HG03442 (cell line): ENCODE measurements at regions not wholly inside any gene's neighbourhood (a gene's known extent, or its start where the extent isn't known, plus 50 kb on each side); places are given as distances from the start of the nearest gene placed in this dataset.
"Not testable (repeated sequence)": the region's sequence is repeated elsewhere in the genome, so short reads cannot be mapped to it uniquely, and the experiment has no call there.

ENCODE experiments used
- ATAC-seq: cut with Tn5 transposase; IDR thresholded peaks from one replicate; pipeline ENCODE4 v1.9.1; 2021; ENCODE audit warnings: mild to moderate bottlenecking, moderate library complexity; ENCODE audit not compliant: unreplicated experiment

DNA sequence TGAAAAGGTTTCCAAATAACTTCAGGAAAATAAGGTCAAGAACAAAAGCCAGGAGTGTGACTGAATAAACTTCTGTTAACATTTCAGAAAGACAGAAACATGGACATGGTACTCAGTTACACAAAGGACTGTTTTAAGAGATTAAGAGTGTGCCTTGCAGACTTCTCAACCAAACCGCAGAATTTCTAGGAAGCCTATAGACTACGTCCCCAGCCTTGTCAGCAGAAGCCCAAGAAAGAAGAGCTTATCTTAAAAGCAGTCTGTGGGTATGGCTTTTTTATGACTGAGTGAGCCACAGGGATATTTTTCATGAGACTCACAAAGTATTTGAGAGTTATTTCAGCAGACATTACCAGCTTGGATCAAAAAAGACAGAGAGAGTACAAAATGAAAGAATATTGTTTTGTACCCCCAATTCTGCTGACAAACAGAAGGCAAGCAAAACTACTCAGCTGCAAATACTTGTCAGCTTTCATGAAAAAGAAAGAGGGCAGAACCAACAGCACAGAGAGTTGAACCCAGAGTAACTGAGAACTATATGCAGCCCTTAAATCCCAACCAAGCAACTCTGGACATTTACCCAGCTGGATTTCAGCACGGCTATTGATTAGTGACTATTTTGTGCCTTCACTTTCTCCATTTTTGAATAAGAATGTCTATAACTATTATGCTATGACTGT lies 711.0 kb upstream of the CTNND2 start:
- no peak for ATAC-seq

DNA sequence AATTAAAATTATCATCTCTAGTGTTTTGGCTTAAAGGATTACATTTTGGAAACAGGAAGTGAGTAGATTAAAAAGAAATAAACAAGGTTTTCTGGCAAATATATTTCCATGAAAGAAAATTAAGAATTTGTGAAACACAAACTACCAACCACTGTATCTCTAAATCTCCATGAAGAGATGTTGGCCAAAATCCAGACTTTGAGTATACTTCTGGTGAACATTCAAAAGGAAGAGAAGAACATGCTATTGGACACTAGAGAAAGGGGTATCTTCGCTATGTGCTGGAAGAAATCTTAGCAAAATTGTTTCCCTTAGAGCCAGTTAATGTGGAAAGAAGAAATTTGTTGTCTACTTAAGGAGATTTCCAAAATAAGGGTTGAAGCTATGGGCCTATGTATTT lies 710.4 kb upstream of the CTNND2 start:
- ATAC-seq: no peak

DNA sequence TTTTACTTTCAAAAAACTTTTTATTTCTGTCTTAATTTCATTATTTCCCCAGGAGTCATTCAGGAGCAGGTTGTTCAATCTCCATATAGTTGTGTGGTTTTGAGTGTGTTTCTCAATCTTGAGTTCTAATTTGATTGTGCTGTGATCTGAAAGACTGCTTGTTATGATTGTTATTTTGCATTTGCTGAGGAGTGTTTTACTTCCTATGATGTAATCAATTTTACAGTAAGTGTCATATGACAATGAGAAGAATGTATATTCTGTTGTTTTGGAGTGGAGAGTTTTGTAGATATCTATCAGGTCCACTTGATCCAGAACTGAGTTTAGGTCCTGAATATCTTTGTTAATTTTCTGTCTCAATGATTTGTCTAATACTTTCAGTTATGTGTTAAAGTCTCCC lies 706.9 kb upstream of the CTNND2 start:
- no peak for ATAC-seq

DNA sequence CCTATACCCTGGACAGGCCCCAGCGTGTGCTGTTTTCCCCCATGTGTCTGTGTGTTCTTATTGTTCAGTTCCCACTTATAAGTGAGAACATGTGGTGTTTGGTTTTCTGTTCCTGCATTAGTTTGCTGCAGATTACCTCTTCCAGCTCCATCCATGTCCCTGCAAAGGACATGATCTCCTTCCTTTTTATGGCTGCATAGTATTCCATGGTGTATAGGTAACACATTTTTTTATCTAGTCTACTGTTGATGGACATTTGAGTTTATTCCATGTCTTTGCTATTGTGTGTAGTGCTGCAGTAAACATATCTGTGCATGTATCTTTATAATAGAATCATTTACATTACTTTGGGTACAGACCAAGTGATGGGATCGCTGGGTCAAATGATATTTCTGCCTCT lies 703.6 kb upstream of the CTNND2 start:
- ATAC-seq: not testable (repeated sequence)

DNA sequence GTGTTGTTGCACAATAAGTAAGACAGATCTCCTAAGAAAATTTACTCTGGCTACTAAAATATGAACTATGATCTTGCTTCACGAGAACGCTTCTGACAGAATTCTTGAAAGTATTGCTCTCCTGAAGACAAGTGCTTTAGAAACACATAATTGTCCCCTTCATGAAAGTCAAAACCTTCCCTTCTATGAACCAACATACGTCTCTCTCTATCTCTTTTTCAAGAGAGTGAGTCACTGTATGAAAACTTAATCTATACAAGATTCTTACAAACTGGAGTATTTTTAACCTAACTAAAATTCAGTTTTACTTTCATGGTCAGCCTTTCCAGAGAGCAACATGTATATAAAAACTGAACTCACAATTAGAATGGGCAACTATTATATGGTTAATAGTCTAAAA lies 688.0 kb upstream of the CTNND2 start:
- ATAC-seq: no peak

DNA sequence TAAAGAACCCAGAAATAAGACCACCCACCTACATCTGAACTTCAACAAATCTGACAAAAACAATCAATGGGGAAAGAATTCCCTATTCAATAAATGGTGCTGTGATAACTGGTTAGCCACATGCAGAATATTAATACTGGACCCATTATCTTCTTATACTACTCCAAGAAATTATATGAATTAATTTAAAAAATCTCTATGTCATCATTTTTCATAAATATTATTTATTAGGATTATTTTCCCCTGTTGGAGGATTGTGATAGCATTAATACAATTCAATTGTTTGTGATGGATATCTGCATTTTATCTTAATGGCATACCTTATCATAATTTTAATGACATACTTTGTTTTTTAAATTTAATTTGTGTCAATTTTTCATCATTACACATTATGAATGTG lies 682.2 kb upstream of the CTNND2 start:
- no peak for ATAC-seq

DNA sequence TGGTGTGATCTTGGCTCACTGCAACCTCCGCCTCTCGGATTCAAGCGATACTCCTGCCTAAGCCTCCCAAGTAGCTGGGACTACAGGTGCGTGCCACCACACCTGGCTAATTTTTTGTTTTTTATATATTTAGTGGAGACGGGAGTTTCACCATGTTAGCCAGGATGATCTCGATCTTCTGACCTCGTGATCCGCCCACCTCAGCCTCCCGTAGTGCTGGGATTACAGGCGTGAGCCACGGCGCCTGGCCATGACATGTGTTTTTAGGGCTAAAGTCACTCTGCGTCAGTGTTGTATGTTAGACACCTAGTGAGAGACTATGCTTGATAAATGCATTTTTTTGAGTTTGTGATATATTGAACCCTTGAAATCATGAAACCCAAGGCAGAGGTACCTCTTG lies 674.6 kb upstream of the CTNND2 start:
- ATAC-seq: not testable (repeated sequence)

DNA sequence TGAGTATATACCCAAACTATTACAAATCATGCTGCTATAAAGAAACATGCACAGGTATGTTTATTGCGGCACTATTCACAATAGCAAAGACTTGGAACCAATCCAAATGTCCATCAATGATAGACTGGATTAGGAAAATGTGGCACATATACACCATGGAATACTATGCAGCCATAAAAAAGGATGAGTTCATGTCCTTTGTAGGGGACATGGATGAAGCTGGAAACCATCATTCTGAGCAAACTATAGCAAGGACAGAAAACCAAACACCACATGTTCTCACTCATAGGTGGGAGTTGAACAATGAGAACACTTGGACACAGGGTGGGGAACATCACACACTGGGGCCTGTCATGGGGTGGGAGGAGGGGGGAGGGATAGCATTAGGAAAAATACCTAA lies 672.7 kb upstream of the CTNND2 start:
- not testable (repeated sequence) for ATAC-seq

DNA sequence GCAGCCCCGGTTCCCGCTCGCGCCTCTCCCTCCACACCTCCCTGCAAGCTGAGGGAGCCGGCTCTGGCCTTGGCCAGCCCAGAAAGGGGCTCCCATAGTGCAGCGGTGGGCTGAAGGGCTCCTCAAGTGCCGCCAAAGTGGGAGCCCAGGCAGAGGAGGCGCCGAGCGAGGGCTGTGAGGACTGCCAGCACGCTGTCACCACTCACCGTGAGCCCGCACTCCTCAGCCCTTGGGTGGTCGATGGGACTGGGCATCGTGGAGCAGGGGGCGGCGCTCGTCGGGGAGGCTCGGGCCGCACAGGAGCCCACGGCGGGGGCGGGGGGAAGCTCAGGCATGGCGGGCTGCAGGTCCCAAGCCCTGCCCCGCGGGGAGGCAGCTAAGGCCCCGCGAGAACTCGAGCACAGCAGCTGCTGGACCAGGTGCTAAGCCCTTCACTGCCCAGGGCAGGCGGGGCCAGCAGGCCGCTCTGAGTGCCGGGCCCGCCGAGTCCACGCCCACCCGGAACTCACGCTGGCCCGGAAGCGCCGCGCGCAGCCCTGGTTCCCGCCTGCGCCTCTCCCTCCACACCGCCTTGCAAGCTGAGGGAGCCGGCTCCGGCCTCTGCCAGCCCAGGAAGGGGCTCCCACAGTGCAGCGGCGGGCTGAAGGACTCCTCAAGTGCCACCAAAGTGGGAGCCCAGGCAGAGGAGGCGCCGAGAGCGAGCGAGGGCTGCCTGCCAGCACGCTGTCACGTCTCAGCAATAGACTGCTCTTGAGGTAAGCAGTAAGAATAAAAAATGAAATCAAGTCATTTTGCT lies 670.2 kb upstream of the CTNND2 start:
- not testable (repeated sequence) for ATAC-seq

DNA sequence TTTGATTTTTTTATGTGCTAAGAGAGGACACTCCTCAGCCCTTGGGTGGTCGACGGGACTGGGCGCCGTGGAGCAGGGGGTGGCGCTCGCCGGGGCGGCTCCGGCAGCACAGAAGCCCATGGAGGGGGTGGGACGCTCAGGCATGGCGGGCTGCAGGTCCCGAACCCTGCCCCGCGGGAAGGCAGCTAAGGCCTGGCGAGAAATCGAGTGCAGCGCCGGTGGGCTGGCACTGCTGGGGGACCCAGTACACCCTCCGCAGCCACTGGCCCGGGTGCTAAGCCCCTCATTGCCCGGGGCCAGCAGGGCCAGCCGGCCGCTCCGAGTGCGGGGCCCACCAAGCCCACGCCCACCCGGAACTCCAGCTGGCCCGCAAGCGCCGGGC lies 669.7 kb upstream of the CTNND2 start:
- not testable (repeated sequence) for ATAC-seq

DNA sequence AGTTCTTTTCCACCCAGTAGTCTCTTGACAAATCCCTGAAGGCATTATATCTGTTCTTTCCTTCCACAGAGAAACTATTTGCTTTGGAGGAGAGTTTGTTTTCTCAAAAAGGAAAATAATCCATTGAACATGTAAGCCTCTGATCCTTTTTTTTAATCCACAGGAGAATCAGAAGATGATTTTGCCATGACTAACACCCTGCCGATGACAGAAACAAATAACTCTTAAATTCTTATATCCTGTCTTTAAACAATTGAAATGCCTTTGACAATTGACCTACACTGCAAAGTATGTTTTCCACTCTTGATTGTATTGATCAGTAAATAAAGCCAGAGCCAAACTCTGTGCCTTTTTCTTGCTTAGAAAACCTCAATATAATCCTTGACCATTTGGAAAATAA lies 666.4 kb upstream of the CTNND2 start:
- no peak for ATAC-seq

DNA sequence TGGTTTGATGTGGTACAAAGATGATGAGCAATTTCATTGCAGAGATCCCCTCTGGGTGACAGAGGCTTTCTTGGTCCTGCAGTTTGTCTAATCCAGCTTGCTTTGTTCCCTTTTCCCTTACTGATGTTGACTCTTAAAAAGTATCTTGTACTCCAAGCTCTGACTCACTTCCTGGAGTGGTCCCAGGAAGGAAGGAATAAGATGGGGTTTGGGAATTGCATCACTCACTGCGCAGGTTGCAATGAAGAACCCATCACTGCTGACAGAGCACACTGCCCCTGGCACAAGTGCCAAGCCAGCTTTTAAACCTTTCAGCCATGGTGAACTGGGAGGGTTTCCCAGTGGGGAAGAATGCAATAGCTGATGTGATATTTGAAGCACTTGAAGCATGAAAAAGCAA lies 662.2 kb upstream of the CTNND2 start:
- ATAC-seq: no peak

DNA sequence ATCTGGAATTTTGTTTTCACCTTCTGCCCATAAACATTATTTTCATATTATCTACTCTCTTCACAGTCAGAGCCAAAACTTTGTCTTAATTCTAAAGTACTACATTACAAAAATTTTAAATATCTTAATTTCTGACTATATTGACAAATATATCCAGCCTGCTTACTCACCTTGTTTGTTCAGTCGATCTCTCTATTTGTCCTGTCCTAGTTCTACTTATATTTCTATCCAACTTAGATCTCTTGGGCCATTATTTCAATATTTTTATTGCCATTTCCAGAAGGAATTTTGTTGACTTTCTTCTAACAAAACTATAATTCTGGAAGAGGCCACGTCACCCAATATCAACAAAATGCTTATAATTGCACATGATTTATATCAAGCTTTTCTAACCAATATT lies 652.8 kb upstream of the CTNND2 start:
- ATAC-seq: no peak

DNA sequence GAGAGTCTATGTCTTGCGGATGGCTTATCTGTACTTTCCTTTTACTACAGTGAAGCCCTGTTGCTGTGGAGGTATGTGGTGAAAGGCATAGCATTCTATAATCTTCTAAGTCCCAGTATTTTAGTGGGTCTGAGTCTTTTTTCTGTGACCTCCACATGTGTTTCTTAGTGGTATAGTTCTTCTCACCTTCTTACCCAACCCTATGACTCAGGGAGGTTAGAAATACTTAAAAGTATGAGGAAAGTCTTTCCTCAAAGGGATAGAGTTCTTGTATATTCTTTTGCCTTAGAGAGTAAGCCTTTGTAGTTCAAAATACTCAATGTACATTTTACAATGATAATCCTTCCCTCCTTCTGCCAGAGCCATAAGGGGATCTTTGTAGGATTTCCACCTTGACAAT lies 621.9 kb upstream of the CTNND2 start:
- ATAC-seq: no peak

DNA sequence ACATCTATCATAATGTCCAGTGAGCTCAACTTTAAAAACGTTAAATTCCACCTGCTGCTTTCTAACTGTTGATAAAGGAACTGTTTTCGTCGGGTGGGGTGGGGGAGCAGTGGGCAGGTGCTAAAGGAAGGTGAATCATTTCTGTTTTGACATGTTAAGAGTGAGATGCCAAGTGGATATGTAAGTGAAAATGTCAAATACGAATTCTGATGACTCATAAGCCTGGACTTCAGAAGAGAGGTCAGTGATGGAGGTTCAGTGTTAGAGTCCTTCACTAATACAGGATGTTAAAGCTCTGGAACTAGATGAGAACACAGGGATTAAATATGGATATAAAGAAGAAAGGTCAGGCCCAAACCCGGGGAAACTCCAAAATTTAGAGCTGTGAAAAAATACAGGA lies 617.9 kb upstream of the CTNND2 start:
- no peak for ATAC-seq

DNA sequence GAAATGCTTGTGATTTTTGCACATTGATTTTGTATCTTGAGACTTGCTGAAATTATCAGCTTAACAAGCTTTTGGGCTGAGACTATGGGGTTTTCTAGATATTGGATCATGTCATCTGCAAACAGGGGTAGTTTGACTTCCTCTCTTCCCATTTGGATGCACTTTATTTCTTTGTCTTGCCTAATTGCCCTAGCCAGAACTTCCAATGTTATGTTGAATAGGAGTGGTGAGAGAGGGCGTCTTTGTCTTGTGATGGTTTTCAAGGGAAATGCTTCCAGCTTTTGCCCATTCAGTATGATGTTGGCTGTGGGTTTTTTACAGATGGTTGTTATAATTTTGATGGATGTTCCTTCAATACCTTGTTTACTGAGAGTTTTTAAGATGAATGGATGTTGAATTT lies 600.7 kb upstream of the CTNND2 start:
- not testable (repeated sequence) for ATAC-seq

DNA sequence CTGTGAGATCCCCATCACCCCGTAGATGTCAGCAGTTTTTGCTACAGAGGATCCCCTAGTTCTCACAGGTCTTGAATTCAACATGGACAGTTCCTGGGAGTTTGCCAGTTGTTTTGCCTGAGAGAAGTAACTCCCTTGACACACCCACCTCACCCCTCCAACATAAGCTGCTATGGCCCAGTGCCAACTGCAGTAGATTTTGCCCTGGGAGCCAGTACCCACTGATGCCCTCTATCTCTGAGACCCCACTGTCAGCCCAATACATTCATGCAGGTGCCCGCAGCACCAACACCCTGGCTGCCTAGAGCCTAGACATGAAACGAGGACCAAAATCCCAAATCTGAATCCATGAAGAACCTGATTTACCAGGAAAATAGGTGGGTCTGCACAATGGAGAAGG lies 583.9 kb upstream of the CTNND2 start:
- no peak for ATAC-seq

DNA sequence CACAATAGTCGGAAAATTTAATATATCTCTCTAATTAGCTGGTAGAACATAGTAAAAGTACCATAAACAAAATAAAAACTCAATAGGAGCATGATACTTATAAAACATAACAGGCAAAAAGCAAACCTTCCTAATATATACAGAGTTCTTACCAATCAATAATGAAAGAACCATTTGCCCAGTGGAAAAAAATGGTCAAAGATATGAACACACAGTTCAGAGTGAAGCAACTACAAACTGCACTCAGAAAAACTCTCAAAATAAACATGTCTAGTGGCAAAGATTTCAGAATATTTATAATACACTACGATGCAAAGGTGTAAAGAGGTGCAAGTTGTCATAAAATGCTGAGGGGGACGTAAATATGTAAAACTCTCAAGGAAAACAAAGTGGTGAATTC lies 576.2 kb upstream of the CTNND2 start:
- no peak for ATAC-seq

DNA sequence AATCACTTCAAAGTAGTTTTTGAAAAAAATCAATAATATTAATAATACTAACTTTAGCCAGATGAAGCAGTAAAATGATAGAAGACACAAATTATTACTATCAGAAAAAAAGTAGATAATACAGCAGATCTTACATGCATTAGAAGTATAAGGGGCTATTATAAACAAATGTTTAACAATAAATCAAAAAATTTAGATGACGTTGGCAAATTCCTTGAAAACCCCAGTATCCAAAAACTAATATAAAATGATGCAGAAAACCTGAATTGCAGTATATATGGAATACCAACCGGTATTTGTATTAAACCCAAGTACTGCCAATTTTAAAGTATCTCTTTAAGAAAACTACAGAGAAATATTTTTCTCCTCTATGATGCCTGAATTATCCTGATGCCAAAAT lies 573.3 kb upstream of the CTNND2 start:
- ATAC-seq: no peak

DNA sequence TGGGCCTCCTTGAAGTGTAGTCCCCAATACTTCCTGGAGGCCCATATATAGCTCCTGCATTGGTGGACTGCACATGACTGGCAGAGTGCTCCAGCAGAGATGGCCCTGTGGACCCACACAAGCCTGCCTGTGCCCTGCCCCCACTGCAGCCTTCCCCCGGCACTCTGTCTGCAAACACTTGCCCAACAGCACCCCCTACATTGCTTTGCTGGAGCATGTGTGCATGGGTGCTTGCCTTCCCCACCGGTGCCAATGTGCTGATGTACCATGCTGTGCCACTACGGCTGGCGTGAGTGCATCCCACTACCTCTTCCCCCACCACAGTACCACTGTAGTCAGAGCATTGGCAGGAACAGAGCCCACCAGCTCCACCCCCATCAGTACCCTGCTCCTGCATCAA lies 563.6 kb upstream of the CTNND2 start:
- no peak for ATAC-seq

DNA sequence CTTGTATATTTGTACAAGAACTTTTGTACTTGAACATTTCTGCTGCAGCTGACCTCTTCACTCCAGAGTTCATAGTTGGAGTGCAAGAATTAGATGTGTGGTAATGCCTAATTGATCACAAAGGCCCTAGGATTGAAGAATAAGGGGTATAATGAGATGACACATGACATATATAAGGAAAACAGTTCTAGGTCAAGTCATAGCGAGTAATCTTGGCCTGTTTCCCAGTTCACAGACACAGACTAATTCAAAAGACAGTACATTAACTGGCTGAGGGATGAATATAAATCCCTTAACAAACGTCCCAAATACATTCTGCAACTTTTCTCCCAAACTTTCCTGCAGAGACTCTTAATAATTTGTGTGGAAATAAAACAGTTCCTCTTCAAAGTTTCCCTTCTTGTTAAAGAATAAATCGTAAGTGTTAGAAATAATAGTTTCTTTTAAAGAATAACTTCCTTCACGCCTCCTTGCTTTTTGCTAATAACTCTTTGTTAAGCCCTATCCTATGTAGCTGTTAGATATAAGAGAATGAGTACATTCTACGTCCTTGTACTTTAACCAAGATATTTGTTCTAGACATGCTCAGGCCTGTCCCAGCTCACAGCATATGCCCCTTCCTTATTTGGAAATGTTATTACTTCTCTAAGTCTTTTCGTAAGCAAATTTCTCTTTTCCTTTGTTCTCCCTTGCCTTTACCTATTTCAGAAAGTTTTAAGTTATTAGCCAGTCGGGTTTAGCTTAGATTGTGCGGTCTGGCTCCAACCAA lies 556.4 kb upstream of the CTNND2 start:
- no peak for ATAC-seq

DNA sequence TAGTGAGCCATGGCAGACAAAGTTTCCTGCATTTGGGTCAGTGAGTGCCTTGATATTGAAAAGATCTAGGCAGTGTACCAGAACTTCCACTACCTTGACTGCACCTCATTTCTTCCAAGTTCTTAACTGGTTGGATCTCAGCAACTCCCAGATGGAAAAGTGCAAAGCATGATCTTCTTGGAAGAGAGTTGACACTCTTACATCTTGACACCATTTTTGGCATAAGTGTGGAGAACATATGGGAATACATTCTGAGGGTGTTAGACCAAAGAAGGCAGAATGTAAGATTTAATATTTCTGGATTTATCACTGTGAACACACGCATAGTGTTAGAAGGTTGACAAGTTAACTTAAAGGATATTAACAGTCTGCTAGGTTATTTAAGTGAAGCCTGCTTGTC lies 555.1 kb upstream of the CTNND2 start:
- ATAC-seq: no peak
